ENCODE measurements at regions not wholly inside any gene's neighbourhood (a gene's known extent, or its start where the extent isn't known, plus 50 kb on each side); places are given as distances from the start of the nearest gene placed in this dataset.

GRCh38 chr6:84508981-84509380 lies 255.4 kb downstream of the TBX18 start:
- TF ChIP-seq CTCF (conservative IDR thresholded peaks at IDR 0.05; ENCODE audit: low read depth in 2 of 2) (no peak), JUNB (IDR thresholded peaks at IDR 0.05; ENCODE audit: unreplicated experiment) (no peak), POLR2AphosphoS5 (IDR thresholded peaks at IDR 0.05; ENCODE audit: low read depth) (no peak), ZNF331 (CRISPR knock-in tag; IDR thresholded peaks at IDR 0.05; ENCODE audit: low read depth) (no peak), ETS1 (IDR thresholded peaks at IDR 0.05) (no peak), EZH2 (IDR thresholded peaks at IDR 0.05; ENCODE audit: low read depth, unreplicated experiment) (no peak)
